Lower lobe of right lung (tissue), 2 donors: ENCODE measurements at regions not wholly inside any gene's neighbourhood (a gene's known extent, or its start where the extent isn't known, plus 50 kb on each side); places are given as distances from the start of the nearest gene placed in this dataset.

Source experiments
- ATAC-seq, 2 donors: fragments of 200-7000 bp; cut with Tn5 transposase; one replicate each; pipeline ENCODE4 v1.9.1; 2020 to 2022; ENCODE audit warnings: mild to moderate bottlenecking in 2 of 2, moderate library complexity in 2 of 2
- DNase-seq: peaks from one replicate; pipeline ENCODE4 v3.0.0-alpha.2; 2020
- H3K27ac ChIP-seq: fragments of 200-600 bp; one replicate; pipeline ENCODE4 v1.8.0; 2022
- H3K27me3 ChIP-seq: fragments of 200-600 bp; one replicate; pipeline ENCODE4 v1.8.0; 2022; ENCODE audit warnings: low read depth
- H3K36me3 ChIP-seq: fragments of 200-600 bp; one replicate; pipeline ENCODE4 v1.8.0; 2022; ENCODE audit warnings: mild to moderate bottlenecking
- H3K4me1 ChIP-seq: fragments of 200-600 bp; one replicate; pipeline ENCODE4 v1.8.0; 2022
- H3K4me3 ChIP-seq: fragments of 200-600 bp; one replicate; pipeline ENCODE4 v1.8.0; 2022; ENCODE audit warnings: mild to moderate bottlenecking
- H3K9me3 ChIP-seq: fragments of 200-600 bp; one replicate; pipeline ENCODE4 v1.8.0; 2022
- CTCF ChIP-seq: fragments of 200-600 bp; IDR thresholded peaks from one replicate; pipeline ENCODE4 v1.8.0; 2022; ENCODE audit warnings: antibody characterized with exemption, mild to moderate bottlenecking
- intact Hi-C: fragments of 100-400 bp; cut with DNase I; formaldehyde crosslinking; loops from one replicate; pipeline ENCODE4 v1.11.0; 2022
- donor health status: DM: no; HTN: yes; CAD: no; lungs with severe emphysema.

- Histone ChIP-seq H3K4me1 (peaks cover 7% of the 10 kb centered on the region), H3K27ac (no peak overlapping the region), H3K4me3 (no peak overlapping the region), H3K27me3 (no peaks in the 10 kb centered on the region), H3K9me3 (no peaks in the 10 kb centered on the region), H3K36me3 (no peaks in the 10 kb centered on the region)
- ATAC-seq = no peak
- intact Hi-C loops = no loop called here
- DNase-seq = no peak
- TF ChIP-seq CTCF = no peak
Measured at GRCh38 chr6:12478921-12479320, 188.8 kb downstream of the EDN1 start.

- intact Hi-C loops = no loop called here
- DNase-seq = no peak
- TF ChIP-seq CTCF = no peak
Measured at GRCh38 chr6:12479451-12479850, 189.3 kb downstream of the EDN1 start.

GRCh38 chr6:12479881-12480280, 189.7 kb downstream of the EDN1 start:
- intact Hi-C loops = no loop called here
- no peaks in the 10 kb centered on the region for H3K36me3 ChIP-seq
- ATAC-seq = no peak

More at GRCh38 chr6:12479451-12479850, 189.3 kb downstream of the EDN1 start:
- no peaks in the 10 kb centered on the region for H3K27me3 ChIP-seq
- H3K36me3 ChIP-seq = no peaks in the 10 kb centered on the region
- H3K4me1 ChIP-seq = peaks cover 8% of the 10 kb centered on the region
- no peak for ATAC-seq
- H3K9me3 ChIP-seq = no peaks in the 10 kb centered on the region
- H3K4me3 ChIP-seq = no peak overlapping the region
- no peak overlapping the region for H3K27ac ChIP-seq

GRCh38 chr6:12480379-12480778, 190.2 kb downstream of the EDN1 start:
- DNase-seq = no peak
- no peaks in the 10 kb centered on the region for H3K36me3 ChIP-seq
- H3K9me3 ChIP-seq = no peaks in the 10 kb centered on the region
- H3K27ac ChIP-seq = no peak overlapping the region
- no peak overlapping the region for H3K4me3 ChIP-seq
- intact Hi-C loops = no loop called here
- no peak for ATAC-seq
- H3K27me3 ChIP-seq = no peaks in the 10 kb centered on the region
- TF ChIP-seq CTCF = no peak
- H3K4me1 ChIP-seq = peaks cover 8% of the 10 kb centered on the region

More at GRCh38 chr6:12479881-12480280, 189.7 kb downstream of the EDN1 start:
- Histone ChIP-seq H3K4me3 (no peak overlapping the region), H3K27me3 (no peaks in the 10 kb centered on the region), H3K4me1 (peaks cover 8% of the 10 kb centered on the region), H3K27ac (no peak overlapping the region), H3K9me3 (no peaks in the 10 kb centered on the region)
- no peak for DNase-seq
- TF ChIP-seq CTCF = no peak

GRCh38 chr6:12481292-12481691, 191.1 kb downstream of the EDN1 start:
- no peak for DNase-seq
- intact Hi-C loops = no loop called here
- Histone ChIP-seq H3K4me3 (no peak overlapping the region), H3K4me1 (peaks cover 8% of the 10 kb centered on the region), H3K9me3 (no peaks in the 10 kb centered on the region), H3K27me3 (no peaks in the 10 kb centered on the region), H3K27ac (no peak overlapping the region), H3K36me3 (no peaks in the 10 kb centered on the region)
- no peak for TF ChIP-seq CTCF
- ATAC-seq = no peak

- intact Hi-C loops = no loop called here
- Histone ChIP-seq H3K4me3 (no peak overlapping the region), H3K4me1 (peaks cover 8% of the 10 kb centered on the region), H3K27me3 (no peaks in the 10 kb centered on the region), H3K27ac (no peak overlapping the region), H3K36me3 (no peaks in the 10 kb centered on the region), H3K9me3 (no peaks in the 10 kb centered on the region)
- ATAC-seq = no peak
- no peak for DNase-seq
- TF ChIP-seq CTCF = no peak
Measured at GRCh38 chr6:12481850-12482249, 191.7 kb downstream of the EDN1 start.
